Sigmoid colon (tissue), 6 donors: ENCODE measurements at regions not wholly inside any gene's neighbourhood (a gene's known extent, or its start where the extent isn't known, plus 50 kb on each side); places are given as distances from the start of the nearest gene placed in this dataset.

Experiments used
- DNase-seq: peaks from one replicate; pipeline ENCODE4 v3.0.0-alpha.2; 2019
- H3K27ac ChIP-seq, 4 donors: fragments of 200-600 bp; sonication (generic); one replicate each; pipeline ENCODE4 v1.5.1; 2016 to 2019; ENCODE audit warnings: mild to moderate bottlenecking in 1 of 4
- H3K27me3 ChIP-seq, 3 donors: fragments of 200-600 bp; sonication (generic); one replicate each; pipeline ENCODE4 v1.5.1; 2019; ENCODE audit warnings: mild to moderate bottlenecking in 1 of 3
- H3K36me3 ChIP-seq, 4 donors: fragments of 200-600 bp; sonication (generic); one replicate each; pipeline ENCODE4 v1.5.1; 2016 to 2019
- H3K4me1 ChIP-seq, 4 donors: fragments of 200-600 bp; sonication (generic); one replicate each; pipeline ENCODE4 v1.5.1; 2017 to 2019
- H3K4me3 ChIP-seq, 4 donors: fragments of 200-600 bp; sonication (generic); one replicate each; pipeline ENCODE4 v1.5.1; 2017 to 2019; ENCODE audit warnings: mild to moderate bottlenecking in 2 of 4, moderate library complexity in 1 of 4
- H3K9me3 ChIP-seq, 4 donors: fragments of 200-600 bp in 3 of 4; sonication (generic) in 3 of 4; one replicate each; pipeline versions ENCODE4 v1.5.1 to v1.6.1; 2013 to 2019
- EP300 ChIP-seq, 4 donors: sonication (generic); formaldehyde crosslinking; IDR thresholded peaks; one replicate each; pipeline ENCODE4 v1.6.1; 2017; ENCODE audit warnings: antibody characterized with exemption in 4 of 4
- POLR2A ChIP-seq, 2 donors: fragments of 450-650 bp; IDR thresholded peaks; one replicate each; pipeline ENCODE4 v1.6.1; 2016; ENCODE audit warnings: antibody characterized with exemption in 2 of 2, mild to moderate bottlenecking in 2 of 2, moderate library complexity in 2 of 2
- POLR2AphosphoS5 ChIP-seq, 4 donors: sonication (generic); formaldehyde crosslinking; IDR thresholded peaks; one replicate each; pipeline ENCODE4 v1.6.1; 2017; ENCODE audit warnings: antibody characterized with exemption in 4 of 4
- WGBS, 2 donors: extraction: QIAGEN DNeasy Blood & Tissue Kit; methylation state at CpG; one replicate each; pipeline ENCODE4 v1.1.7; 2013; 5-methylcytosine and 5-hydroxymethylcytosine counted together
- intact Hi-C: fragments of 100-400 bp; cut with DNase I; formaldehyde crosslinking; loops from one replicate; pipeline ENCODE4 v1.15.1; 2023
- TF ChIP-seq, protein P1 (sequence below), 4 experiments: fragments of 450-650 bp in 3 of 4; fragments of 200-600 bp in 1 of 4; IDR thresholded peaks; one replicate each; pipeline ENCODE4 v1.5.1; 2016 to 2019; ENCODE audit warnings: antibody characterized with exemption in 4 of 4, mild to moderate bottlenecking in 3 of 4, moderate library complexity in 2 of 4
- donor health status: healthy with polysubstance abuse.
- donor health status: healthy.

- Histone ChIP-seq H3K27ac (no peak overlapping the region), H3K4me1 (no peaks in the 10 kb centered on the region), H3K9me3 (no peaks in the 10 kb centered on the region), H3K4me3 (no peak overlapping the region), H3K27me3 (no peaks in the 10 kb centered on the region), H3K36me3 (no peaks in the 10 kb centered on the region)
- no peak for DNase-seq
- intact Hi-C loops = no loop called here
- no peak for TF ChIP-seq POLR2AphosphoS5 (IDR thresholded peaks at IDR 0.05)
- WGBS, 2 donors = 91 to 95% methylated on average over 4 of the region's 4 CpGs
Measured at GRCh38 chr2:181114021-181114420, 133.6 kb downstream of the UBE2E3 start.

GRCh38 chr2:181116261-181116660 is 135.9 kb downstream of the UBE2E3 start:
- WGBS, 2 donors = 36 to 64% methylated on average over 1 of the region's 1 CpG
- intact Hi-C loops = no loop called here
- no peaks in the 10 kb centered on the region for H3K4me1 ChIP-seq

DNA sequence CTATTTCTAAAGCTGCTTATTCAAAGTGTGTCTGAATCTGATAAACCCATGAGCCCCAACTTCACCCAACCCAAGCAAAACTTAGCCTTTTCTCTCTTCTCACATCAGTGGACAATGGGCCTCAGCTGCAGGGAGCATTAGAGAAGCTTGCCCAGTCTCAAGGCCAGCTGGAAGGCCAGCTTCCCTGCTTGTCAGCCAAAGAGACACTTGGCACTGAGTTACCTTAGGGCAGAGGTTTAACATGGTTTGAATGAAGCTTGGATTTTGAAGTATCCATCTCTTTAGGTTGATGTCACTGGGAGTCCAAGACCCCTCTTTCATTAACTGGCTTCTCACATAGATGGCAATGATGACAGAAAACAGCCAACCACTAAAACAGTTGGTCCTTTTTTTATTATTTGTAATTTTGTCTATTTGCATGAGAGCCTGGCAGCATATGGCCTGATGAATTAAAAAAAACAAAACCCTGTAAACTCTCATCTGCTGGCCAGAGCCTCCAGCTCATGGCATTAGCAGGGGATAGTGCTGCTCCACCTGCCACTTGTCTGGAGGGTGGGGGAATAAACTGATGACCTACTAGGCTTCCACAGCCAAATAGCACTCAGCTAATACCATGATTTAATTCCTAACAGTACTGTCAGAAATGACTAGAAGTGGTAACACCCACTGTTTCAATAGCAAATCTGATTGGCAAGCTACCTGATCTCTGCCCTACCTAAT is 137.0 kb downstream of the UBE2E3 start:
- no peaks in the 10 kb centered on the region for H3K27me3 ChIP-seq
- H3K36me3 ChIP-seq = no peaks in the 10 kb centered on the region
- no peak for TF ChIP-seq POLR2AphosphoS5 (IDR thresholded peaks at IDR 0.05)
- TF ChIP-seq, protein P1, sequence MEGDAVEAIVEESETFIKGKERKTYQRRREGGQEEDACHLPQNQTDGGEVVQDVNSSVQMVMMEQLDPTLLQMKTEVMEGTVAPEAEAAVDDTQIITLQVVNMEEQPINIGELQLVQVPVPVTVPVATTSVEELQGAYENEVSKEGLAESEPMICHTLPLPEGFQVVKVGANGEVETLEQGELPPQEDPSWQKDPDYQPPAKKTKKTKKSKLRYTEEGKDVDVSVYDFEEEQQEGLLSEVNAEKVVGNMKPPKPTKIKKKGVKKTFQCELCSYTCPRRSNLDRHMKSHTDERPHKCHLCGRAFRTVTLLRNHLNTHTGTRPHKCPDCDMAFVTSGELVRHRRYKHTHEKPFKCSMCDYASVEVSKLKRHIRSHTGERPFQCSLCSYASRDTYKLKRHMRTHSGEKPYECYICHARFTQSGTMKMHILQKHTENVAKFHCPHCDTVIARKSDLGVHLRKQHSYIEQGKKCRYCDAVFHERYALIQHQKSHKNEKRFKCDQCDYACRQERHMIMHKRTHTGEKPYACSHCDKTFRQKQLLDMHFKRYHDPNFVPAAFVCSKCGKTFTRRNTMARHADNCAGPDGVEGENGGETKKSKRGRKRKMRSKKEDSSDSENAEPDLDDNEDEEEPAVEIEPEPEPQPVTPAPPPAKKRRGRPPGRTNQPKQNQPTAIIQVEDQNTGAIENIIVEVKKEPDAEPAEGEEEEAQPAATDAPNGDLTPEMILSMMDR (IDR thresholded peaks at IDR 0.05) = no peak
- TF ChIP-seq EP300 (IDR thresholded peaks at IDR 0.05) = no peak
- TF ChIP-seq POLR2A (IDR thresholded peaks at IDR 0.05) = no peak
- H3K4me3 ChIP-seq = no peak overlapping the region
- no peak overlapping the region for H3K27ac ChIP-seq
- intact Hi-C loops = no loop called here
- H3K4me1 ChIP-seq = no peaks in the 10 kb centered on the region
- no peaks in the 10 kb centered on the region for H3K9me3 ChIP-seq
- DNase-seq = no peak

More at GRCh38 chr2:181116261-181116660, 135.9 kb downstream of the UBE2E3 start:
- Histone ChIP-seq H3K36me3 (no peaks in the 10 kb centered on the region), H3K9me3 (no peaks in the 10 kb centered on the region), H3K27me3 (no peaks in the 10 kb centered on the region), H3K27ac (no peak overlapping the region), H3K4me3 (no peak overlapping the region)
- TF ChIP-seq, protein P1 (IDR thresholded peaks at IDR 0.05) = no peak
- TF ChIP-seq EP300 (IDR thresholded peaks at IDR 0.05) (no peak), POLR2A (IDR thresholded peaks at IDR 0.05) (no peak), POLR2AphosphoS5 (IDR thresholded peaks at IDR 0.05) (no peak)
- no peak for DNase-seq

DNA sequence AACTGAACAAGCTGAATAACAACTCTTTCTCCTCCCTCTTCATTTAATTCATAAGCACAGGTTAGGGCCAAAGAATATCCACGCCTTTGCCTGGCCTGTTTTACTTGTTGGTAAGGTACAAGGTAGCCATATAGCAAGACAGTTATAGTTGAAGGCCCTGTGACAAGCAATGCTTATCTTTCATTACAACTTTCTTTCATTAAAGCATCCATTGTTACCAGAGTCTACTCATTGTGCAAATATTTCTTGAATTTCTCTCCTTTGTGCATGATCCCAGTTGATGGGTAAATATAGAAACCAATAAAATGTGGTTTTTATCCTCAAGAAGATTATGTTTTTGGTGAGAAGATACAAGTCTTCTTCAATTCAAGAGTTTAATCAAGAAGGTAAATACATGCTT is 140.2 kb downstream of the UBE2E3 start:
- Histone ChIP-seq H3K4me3 (no peak overlapping the region), H3K9me3 (no peaks in the 10 kb centered on the region), H3K36me3 (no peaks in the 10 kb centered on the region), H3K27ac (no peak overlapping the region), H3K4me1 (no peaks in the 10 kb centered on the region), H3K27me3 (no peaks in the 10 kb centered on the region)
- intact Hi-C loops = no loop called here
- 85 to 93% methylated on average over 1 of the region's 1 CpG for WGBS, 2 donors
- TF ChIP-seq POLR2AphosphoS5 (IDR thresholded peaks at IDR 0.05) (no peak), POLR2A (IDR thresholded peaks at IDR 0.05) (no peak), EP300 (IDR thresholded peaks at IDR 0.05) (no peak)
- TF ChIP-seq, protein P1 (IDR thresholded peaks at IDR 0.05) = no peak
- DNase-seq = no peak

DNA sequence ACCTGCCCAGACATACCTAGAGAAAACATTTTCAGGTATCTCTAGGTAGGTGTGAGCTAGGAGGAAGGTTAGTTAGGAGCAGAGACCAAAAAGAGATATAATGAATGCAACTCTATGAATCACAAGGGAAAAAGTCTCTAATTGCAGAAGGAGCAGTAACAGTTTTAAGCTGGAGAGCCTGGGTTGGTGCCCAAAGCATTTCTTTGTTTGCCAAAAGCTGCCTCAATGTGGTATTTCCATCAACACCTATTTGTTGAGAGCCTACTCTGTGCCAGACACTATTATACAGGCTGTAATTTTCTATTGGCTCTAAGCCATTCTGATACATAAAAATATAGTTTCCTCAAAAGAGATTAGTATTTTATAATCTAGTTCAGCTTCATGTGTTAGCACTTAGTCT is 141.6 kb downstream of the UBE2E3 start:
- no peak overlapping the region for H3K4me3 ChIP-seq
- no peaks in the 10 kb centered on the region for H3K9me3 ChIP-seq
- no peak for TF ChIP-seq EP300 (IDR thresholded peaks at IDR 0.05)
- TF ChIP-seq, protein P1 (IDR thresholded peaks at IDR 0.05) = no peak
- TF ChIP-seq POLR2A (IDR thresholded peaks at IDR 0.05) = no peak
- TF ChIP-seq POLR2AphosphoS5 (IDR thresholded peaks at IDR 0.05) = no peak
- no peak overlapping the region for H3K27ac ChIP-seq
- no peak for DNase-seq
- intact Hi-C loops = no loop called here
- no peaks in the 10 kb centered on the region for H3K36me3 ChIP-seq
- H3K27me3 ChIP-seq = no peaks in the 10 kb centered on the region
- no peaks in the 10 kb centered on the region for H3K4me1 ChIP-seq
